Iris pigment epithelial cell (primary cell): ENCODE measurements at regions not wholly inside any gene's neighbourhood (a gene's known extent, or its start where the extent isn't known, plus 50 kb on each side); places are given as distances from the start of the nearest gene placed in this dataset.

ENCODE experiments used
- DNase-seq: peaks from one replicate; pipeline ENCODE4 v3.0.0-alpha.2; 2011; ENCODE audit warnings: low read depth

DNA sequence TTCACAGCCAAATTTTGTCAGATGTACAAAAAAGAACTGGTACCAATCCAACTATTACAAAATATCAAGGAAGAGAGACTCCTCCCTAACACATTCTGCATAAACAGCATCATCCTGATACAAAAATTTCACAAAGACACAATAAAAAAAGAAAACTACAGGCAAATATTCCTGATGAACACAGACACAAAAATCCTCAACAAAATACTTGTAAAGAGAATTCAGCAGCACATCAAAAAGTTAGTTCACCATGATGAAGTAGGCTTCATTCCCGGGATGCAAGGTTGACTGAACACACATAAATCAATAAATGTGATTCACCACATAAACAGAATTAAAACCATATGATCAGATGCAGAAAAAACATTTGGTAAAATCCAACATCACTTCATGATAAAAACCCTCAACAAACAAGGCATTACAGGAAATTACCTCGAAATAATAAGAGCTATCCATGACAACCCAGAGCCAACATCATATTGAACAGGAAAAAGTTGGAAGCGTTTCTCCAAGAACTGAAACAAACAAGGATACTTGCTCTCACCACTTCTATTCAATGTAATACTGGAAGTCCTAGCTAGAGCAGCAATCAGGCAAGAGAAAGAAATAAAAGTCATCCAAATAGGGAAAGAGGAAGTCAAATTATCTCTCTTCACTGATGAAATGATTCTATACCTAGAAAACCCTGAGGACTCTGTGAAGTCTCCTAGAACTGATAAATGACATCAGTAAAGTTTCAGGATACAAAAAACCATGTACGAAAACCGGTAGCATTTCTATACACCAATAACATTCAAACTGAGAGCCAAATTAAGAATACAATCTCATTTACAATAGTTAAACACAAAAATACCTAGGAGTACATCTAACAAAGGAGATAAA, 223.1 kb downstream of the REEP3 start:
- peak; percentile 23 for DNase-seq

DNA sequence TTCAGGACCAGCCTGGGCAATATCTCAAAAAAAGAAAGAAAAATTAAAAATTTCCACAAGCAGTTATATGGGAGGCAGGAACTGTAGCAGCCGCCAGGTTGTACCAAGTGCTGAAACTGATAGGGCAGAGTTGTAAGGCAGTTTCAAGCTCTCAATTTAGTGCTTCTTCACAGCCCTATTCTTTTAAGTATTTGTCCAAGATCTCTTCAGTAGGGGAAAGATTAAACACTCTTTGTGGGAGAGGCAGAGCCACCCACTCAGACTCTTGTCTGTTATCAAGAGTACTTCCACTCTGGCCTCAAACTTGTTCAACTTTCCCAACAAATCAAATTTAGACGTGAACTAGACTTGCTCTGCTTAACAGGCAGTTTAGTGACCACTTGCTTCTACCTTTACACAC, 228.7 kb downstream of the REEP3 start:
- DNase-seq = no peak

DNA sequence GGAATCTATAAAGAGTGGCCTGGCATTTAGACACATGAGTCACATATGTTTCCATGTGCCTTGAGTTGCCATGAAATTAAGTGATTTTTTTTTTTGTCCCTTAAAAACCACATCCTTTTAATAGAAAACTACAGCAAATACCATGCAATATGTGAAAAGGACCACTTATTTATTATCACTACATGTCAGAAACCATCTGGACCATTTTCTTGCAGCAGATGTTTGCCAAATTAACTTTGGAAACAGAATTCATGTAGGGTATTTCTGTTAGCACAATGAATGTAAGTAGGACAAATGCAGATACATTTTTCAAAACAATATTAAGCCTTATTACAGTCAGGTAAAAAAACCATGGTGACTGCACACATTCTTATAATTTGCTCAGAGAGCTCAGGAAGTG, 230.6 kb downstream of the REEP3 start:
- no peak for DNase-seq

GRCh38 chr10:63752318-63752717, 231.1 kb downstream of the REEP3 start:
- DNase-seq = no peak

DNA sequence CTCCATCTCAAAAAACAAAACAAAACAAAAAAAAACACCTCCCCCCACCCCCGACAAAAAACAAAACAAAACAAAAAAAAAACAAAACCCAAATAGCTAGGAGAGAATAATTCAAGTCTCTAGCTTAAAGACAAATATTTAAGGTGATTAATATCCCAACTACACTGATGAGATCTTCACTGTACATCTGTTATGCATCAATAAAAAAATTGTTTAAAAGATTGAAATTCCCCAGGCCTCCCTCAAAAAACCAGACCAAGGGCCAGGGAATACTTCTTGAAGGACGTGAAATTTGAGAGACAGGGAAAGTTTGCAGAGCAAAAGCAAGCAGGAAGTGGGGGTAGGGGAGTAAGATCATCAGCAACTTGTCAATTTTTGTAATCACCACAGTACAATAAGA, 232.6 kb downstream of the REEP3 start:
- DNase-seq = no peak

GRCh38 chr10:63755441-63755840, 234.2 kb downstream of the REEP3 start:
- no peak for DNase-seq

DNA sequence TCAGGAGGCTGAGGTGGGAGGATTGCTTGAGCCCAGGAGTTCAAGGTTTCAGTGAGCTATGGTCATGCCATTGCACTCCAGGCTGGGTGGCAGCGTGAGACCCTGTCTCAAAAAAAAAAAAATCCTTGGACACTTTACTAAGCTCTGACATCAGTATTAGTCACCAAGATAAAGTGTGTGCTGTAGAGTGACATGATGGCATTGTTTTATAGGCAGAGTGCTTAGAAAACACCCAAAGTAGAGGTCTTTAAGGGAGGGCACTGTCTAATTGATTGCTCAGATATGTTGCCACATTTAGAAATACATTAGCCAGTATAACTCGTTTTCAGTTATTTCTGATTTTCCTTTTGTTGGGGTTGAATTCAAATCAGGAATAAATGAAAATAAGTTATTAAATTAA, 235.9 kb downstream of the REEP3 start:
- no peak for DNase-seq

- peak; percentile 82 for DNase-seq
Observed at GRCh38 chr10:63758080-63758479, 236.9 kb downstream of the REEP3 start.

GRCh38 chr10:63759335-63759734, 238.1 kb downstream of the REEP3 start:
- no peak for DNase-seq

- no peak for DNase-seq
Observed at GRCh38 chr10:63760034-63760707, 239.0 kb downstream of the REEP3 start.

- no peak for DNase-seq
Observed at GRCh38 chr10:63760708-63761047, 239.5 kb downstream of the REEP3 start.

DNA sequence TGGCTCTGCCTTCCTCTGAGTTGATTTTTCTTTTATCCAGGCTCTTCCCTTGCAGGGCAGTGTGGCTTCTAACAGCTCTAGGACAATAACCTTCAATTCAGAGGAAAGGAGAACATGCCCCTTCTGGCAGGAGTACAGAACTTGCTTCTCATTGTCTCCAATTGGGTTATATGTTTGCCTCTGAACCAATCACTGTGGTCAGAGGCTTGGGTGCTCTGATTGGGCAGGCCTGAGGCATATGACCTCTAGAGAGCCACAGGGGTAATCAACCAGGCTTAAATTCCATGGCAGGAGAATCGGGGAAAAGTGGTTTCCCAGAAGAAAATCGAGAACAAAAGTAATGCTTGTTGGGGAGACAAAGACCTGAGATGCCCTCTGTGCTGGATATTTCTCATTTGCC, 240.0 kb downstream of the REEP3 start:
- DNase-seq = no peak

- DNase-seq = peak; percentile 49
Observed at GRCh38 chr10:63763744-63764143, 242.5 kb downstream of the REEP3 start.

DNA sequence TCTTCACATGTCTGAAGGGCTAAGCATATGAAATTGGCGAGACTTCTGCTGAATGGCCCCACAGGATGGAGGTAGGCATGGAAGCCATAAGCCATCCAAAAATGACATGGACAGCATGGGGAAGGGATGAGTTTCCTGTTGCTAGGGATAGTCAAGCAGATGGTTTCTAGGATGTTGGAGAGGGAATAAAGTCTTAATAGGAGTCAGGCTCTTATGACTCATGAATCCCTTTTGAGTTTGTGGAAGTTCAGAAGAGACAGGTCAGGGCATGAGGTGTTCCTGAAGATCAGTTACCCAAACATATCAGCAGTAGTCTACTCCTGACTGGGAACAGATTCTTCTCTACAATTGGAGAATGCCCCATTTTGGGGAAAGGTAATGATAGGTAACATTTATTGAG, 243.9 kb downstream of the REEP3 start:
- no peak for DNase-seq

DNA sequence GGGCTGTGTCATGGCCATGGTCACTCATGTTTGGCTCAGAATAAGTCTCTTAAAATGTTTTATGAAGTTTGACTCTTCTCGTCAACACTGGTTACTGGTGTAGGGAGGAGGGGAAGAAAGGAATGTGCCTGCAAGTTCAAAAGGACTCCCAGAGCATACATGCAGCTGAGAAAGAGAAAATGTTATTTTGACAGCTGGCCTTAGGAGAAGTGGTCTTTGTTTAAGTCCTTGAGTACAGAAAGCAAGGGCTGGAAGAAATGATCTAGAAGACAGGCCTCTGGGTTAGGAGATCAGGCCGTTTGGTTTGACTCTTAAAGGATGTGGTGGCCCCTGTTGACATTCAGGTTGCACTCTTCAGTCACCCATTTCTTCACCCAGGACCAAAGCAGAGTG, 245.5 kb downstream of the REEP3 start:
- peak; percentile 86 for DNase-seq

DNA sequence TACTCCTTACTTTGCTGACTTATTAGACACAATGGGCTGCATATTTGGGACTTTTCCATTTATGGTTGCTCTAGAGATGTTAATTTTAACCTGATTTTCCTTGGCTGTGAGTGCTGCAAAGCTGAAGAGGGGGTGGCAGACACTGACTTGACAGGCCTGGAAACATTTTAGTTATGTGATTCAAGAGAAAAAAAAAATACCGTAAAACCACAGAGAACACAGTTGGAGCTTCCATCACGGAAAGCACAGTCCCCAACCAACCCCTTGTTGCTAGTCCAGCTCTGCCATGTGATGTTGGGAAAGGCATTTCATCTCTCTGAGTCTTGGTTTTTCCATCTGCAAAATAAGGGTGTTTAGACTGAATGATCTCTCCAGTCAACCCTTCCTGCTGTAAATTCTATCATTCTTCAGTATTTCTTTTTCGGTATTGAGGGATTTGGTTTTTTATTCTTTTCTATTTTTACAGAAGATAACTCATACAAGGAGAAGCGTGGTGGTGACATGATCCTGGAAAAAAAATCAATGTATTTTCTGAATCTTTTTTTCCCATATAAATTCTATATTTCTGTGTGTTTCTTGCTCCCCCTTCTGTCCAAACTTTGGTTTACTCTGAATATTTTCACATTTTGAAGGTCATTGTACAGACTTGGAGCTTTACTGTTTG, 246.1 kb downstream of the REEP3 start:
- peak; percentile 74 for DNase-seq

DNA sequence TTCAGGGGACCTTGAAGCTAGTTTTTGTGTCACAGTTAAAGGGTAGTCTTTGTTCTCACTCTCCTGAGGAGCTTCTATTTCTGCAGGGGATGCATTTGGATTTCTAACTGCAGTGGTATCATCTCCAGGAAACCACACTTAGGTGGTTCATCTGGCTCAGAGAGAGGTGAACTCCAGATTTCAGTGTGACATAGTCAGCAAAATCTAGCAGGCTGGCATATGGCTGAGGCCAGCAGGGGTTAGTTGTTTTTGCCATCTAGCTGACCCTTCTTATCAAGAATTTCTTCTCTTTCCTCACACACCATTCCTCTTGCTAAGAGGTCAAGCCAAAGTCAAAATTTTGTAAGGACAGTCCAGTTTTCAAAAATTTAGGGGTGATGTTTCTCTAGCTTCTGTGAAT, 248.2 kb downstream of the REEP3 start:
- no peak for DNase-seq

GRCh38 chr10:63770523-63770922, 249.3 kb downstream of the REEP3 start:
- DNase-seq = no peak

GRCh38 chr10:63772491-63772890, 251.3 kb downstream of the REEP3 start:
- DNase-seq = no peak

- no peak for DNase-seq
Observed at GRCh38 chr10:63773106-63773505, 251.9 kb downstream of the REEP3 start.

GRCh38 chr10:63773962-63774361, 252.8 kb downstream of the REEP3 start:
- DNase-seq = no peak

GRCh38 chr10:63780101-63780500, 258.9 kb downstream of the REEP3 start:
- DNase-seq = no peak

GRCh38 chr10:63781226-63781625, 260.0 kb downstream of the REEP3 start:
- no peak for DNase-seq
